ENCODE measurements at regions not wholly inside any gene's neighbourhood (a gene's known extent, or its start where the extent isn't known, plus 50 kb on each side); places are given as distances from the start of the nearest gene placed in this dataset.

GRCh38 chr10:105494303-105494702 lies 853.2 kb downstream of the SORCS3 start:
- no peak for DNase-seq

- peak; percentile 8 for DNase-seq
Measured at GRCh38 chr10:105473170-105473569, 832.1 kb downstream of the SORCS3 start.

- no peak for DNase-seq
Measured at GRCh38 chr10:105468759-105469158, 827.7 kb downstream of the SORCS3 start.

- DNase-seq = no peak
Measured at GRCh38 chr10:105466521-105466920, 825.4 kb downstream of the SORCS3 start.

GRCh38 chr10:105434970-105435369 lies 793.9 kb downstream of the SORCS3 start:
- no peak for DNase-seq

- no peak for DNase-seq
Measured at GRCh38 chr10:105413997-105414396, 772.9 kb downstream of the SORCS3 start.

- no peak for DNase-seq
Measured at GRCh38 chr10:105409370-105409769, 768.3 kb downstream of the SORCS3 start.

- DNase-seq = no peak
Measured at GRCh38 chr10:105406488-105406887, 765.4 kb downstream of the SORCS3 start.

GRCh38 chr10:105398202-105398601 lies 757.1 kb downstream of the SORCS3 start:
- no peak for DNase-seq

- no peak for DNase-seq
Measured at GRCh38 chr10:105391670-105392351, 750.7 kb downstream of the SORCS3 start.

- DNase-seq = no peak
Measured at GRCh38 chr10:105387971-105388370, 746.9 kb downstream of the SORCS3 start.

- DNase-seq = no peak
Measured at GRCh38 chr10:105383978-105384377, 742.9 kb downstream of the SORCS3 start.

GRCh38 chr10:105370692-105371091 lies 729.6 kb downstream of the SORCS3 start:
- no peak for DNase-seq

GRCh38 chr10:105359708-105360107 lies 718.6 kb downstream of the SORCS3 start:
- DNase-seq = no peak

GRCh38 chr10:105358911-105359310 lies 717.8 kb downstream of the SORCS3 start:
- no peak for DNase-seq

- no peak for DNase-seq
Measured at GRCh38 chr10:105356626-105357025, 715.5 kb downstream of the SORCS3 start.

- no peak for DNase-seq
Measured at GRCh38 chr10:105354010-105354409, 712.9 kb downstream of the SORCS3 start.

GRCh38 chr10:105352827-105353226 lies 711.7 kb downstream of the SORCS3 start:
- DNase-seq = no peak

GRCh38 chr10:105352281-105352680 lies 711.2 kb downstream of the SORCS3 start:
- DNase-seq = no peak

GRCh38 chr10:105351187-105351586 lies 710.1 kb downstream of the SORCS3 start:
- DNase-seq = no peak

- DNase-seq = no peak
Measured at GRCh38 chr10:105347487-105347886, 706.4 kb downstream of the SORCS3 start.

- no peak for DNase-seq
Measured at GRCh38 chr10:105342606-105343005, 701.5 kb downstream of the SORCS3 start.

- DNase-seq = no peak
Measured at GRCh38 chr10:105339669-105340068, 698.6 kb downstream of the SORCS3 start.

- DNase-seq = peak; percentile 90
Measured at GRCh38 chr10:105328503-105329133, 687.5 kb downstream of the SORCS3 start.

Data from NCI-H1105 treated with DMSO at 0.1 percent for 48 hours (cell line).